Erythroblast (primary cell): ENCODE measurements at regions not wholly inside any gene's neighbourhood (a gene's known extent, or its start where the extent isn't known, plus 50 kb on each side); places are given as distances from the start of the nearest gene placed in this dataset.

Experiments
- GATA1 ChIP-seq: IDR thresholded peaks from 2 replicates; pipeline ENCODE4 v1.6.1; 2011; ENCODE audit warnings: low read depth, mild to moderate bottlenecking, control low read depth, low read length, moderate library complexity
- POLR2A ChIP-seq: IDR thresholded peaks from 2 replicates; pipeline ENCODE4 v1.6.1; 2011; ENCODE audit warnings: mild to moderate bottlenecking, low read length

- TF ChIP-seq POLR2A (no peak), GATA1 (no peak)
Observed at GRCh38 chr2:20513946-20514345, 67.1 kb downstream of the RHOB start.
